Activated CD4-positive, alpha-beta T cell treated with anti-CD3 and anti-CD28 coated beads, Interleukin-2, amount 50 U/mL, for 48 hours (primary cell): ENCODE measurements at regions not wholly inside any gene's neighbourhood (a gene's known extent, or its start where the extent isn't known, plus 50 kb on each side); places are given as distances from the start of the nearest gene placed in this dataset.
A peak's percentile ranks its signal among the peaks of the same experiment; 100 is the strongest.

Source experiments
- DNase-seq, 2 experiments: peaks; one replicate each; pipeline ENCODE4 v3.0.0-alpha.2; 2020

GRCh38 chr6:44561060-44561623 is 173.6 kb downstream of the CDC5L start:
- DNase-seq, result peak in 1 of 2 experiments; percentile 5

DNA sequence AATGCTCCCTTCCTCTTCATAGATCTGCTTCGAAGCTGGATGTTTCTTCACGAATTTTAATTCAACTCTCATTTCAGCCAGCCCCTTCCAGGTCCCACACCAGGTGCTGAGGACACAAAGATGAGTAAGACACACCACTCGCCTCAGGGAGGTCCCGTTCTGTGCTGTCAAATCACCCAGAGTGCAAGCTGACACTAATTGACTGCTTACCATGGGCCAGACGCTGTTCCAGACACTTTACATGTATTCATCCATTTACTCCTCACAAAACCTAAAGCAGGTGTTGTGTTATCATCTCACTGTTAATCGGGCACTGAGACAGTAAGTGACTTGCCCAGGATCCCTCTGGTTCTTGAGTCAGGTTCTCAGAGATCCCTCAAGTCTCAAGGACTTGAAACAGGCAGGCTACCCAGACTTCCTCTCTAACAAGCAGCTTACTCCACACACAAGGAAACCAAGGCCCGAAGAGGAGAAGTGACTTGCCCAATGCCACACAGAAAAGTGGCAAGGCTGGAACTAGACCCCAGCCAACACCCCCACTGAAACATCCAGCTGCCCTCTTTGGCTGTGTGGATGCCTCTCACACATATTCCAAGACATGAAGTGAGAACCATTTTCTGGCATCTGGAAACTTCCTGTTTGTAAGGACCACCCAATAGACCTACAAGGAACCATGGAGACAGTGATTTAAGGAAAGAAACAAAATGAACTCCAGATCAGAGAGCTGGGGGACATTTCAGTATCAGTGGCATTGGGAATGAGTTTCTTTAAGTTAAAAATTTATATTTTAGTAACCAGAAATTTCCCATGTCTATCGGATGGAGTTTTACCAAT is 174.5 kb downstream of the CDC5L start:
- DNase-seq, result no peak

DNA sequence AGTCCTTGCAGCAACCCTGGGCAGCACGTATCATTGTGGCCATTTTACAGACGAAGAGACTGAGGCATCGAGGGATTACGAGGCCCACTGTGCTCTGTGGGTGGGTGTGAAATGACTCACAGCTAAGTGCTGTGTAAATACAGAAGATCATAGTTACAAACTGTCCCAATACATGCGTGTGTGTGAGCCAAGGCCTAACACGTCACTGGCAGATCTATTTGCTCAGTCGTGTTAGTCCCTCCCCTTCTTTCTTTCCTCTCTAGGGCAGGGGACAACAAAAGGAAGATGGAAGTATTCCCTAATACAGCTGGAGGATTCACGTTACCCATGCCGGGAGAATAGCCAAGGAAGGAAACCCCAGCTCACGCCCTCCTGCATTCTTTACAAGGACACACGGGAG is 175.9 kb downstream of the CDC5L start:
- peak; percentile 6 to 7 for DNase-seq

DNA sequence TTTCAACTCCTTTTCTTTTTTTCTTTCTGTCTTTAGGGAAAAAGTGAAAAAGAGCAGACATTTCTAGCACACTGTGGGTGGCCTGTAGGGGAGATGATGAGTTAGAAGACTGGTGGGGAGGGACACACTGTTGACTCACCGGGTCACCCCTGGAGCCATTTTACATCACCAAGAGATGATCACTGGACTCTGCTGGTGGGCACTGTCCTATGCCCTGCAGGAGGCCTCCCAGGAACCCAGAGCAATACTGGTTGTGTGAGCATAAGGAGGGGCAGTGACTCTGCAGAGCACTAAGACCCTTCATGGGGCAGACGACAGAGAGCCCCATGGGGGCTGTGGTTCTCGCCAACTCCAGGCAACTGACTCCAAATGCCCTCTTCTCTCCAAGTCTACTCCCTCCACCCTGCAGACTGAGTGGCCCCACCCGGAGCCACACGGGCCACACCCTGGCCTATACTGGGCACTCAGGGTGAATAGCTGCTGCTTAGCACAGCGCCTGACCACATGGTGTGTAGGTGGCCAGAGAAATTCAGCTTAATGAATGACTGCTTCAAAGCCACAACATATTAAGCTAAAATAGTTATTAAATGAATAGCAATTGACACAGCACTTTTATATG is 177.5 kb downstream of the CDC5L start:
- DNase-seq, result no peak

DNA sequence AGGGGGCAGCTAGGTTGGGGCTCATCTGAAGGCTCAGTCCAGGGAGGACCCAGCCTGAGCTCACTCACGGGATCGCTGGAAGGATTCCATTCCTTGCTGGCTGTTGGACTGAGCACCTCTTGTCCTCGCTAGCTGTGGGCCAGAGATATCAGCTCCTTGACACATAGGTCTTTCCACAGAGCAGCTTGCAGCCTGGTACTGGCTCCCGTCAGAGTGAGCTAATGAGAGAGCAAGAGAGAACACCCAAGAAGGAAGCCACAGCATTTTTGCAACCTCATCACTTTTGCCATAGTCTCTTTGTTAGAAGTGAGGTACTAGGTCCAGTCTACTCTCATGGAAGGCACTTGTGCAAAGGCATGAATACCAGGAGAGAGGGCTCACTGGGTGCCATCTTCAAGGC is 179.9 kb downstream of the CDC5L start:
- no peak for DNase-seq

- DNase-seq, result no peak
These were observed 181.6 kb downstream of the CDC5L start for GRCh38 chr6:44569131-44569530.

DNA sequence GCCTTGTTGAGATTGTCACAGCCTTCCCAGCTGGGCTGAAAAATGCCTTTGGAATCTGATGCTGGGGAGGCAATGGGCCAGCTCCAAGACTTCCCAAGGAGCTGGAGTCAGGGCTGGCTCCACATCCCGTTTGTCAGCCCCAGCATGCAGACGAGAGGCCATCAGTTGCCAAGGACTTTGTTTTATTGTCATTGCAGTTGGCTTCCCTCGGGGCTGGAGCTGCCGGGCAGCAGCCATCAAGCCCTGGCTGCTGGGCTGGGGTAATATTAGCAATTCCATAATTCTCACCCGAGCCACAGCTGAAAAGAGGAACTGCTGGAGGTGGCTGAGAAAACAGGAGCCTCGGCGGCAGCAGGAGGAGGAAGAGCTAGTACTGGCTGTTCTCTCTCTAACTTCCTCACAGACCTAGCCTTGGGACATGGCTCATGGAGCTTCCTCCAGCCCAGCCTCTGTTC is 182.5 kb downstream of the CDC5L start:
- DNase-seq, result no peak

DNA sequence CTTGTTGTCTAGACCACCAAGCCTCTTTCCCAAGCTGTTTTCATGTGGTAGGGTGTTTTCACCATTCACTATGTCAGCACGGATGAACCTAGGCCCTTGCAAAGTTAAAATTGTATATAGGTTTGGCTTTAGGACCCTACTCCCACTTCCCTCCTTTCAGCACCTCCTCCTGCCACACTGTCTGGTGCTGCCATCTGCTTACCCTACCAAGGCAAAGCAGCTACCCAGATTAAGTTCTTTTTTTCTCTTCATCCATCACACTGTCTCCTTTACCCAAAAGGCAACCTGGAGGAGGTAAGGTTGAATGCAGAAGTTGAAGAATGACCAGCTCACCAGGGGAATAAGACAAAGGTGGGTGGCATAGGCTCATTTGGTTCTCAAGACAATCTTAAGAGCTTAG is 184.0 kb downstream of the CDC5L start:
- DNase-seq, result no peak

- DNase-seq, result no peak
These were observed 184.8 kb downstream of the CDC5L start for GRCh38 chr6:44572346-44572745.

DNA sequence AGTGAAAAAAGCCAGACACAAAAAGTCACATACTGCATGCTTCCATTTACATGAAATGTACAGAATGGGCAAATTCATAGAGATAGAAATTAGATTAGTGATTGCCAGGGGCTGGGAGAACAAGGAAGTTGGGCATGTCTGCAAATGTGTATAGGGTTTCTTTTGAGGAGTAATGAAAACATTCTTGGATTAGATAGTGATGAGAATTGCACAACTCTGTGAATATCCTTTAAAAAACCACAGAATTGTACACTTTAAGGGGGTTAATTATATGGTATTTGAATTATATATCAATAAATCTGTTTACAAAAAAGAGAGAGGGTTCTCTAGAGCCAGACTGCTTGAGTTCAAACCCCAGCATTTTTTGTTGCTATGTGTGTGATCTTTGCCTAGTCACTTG is 188.1 kb downstream of the CDC5L start:
- DNase-seq, result no peak

GRCh38 chr6:44576132-44576631 is 188.7 kb downstream of the CDC5L start:
- no peak for DNase-seq

DNA sequence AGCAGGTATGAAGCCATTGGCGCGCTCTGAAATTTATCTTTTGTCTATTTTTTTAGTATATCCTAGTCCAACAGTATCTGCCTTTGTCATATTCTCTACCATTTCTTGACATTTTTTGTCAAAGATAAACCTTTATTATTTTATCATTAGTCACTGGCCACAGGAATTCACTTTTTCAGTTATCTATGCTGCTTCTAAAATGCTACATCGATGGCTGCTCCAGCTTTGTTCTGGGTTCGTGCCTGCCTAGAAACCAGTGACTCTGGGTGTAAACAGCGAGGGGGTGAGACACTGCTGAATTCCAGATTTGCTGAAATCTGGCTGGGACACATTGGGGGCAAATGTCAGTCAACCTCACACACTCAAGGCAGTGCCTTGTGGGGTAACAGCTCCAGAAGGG is 193.4 kb downstream of the CDC5L start:
- no peak for DNase-seq

GRCh38 chr6:44582930-44583329 is 195.4 kb downstream of the CDC5L start:
- DNase-seq, result no peak

DNA sequence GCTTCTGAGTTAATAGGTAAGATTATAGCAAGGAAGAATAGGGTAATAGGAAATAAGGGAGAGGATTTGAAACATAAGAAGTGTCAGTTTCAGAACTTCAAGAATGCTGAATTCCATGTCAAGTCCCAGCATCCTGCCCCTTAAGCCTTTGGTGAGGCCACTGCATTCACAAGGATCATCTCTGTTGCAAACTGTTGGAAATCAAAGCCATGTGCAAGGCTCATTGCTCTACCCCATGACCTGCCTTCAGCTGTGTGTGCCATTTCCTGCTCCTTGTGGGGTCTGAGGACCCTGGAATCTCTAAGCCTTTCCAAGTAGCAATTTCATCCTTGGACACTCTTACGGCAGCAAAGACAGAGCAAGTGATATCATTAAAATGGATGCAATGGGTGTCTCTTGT is 203.0 kb downstream of the CDC5L start:
- DNase-seq, result no peak

GRCh38 chr6:44593539-44593944 is 206.0 kb downstream of the CDC5L start:
- peak; percentile 64 to 79 for DNase-seq

GRCh38 chr6:44594481-44594880 is 207.0 kb downstream of the CDC5L start:
- DNase-seq, result no peak

GRCh38 chr6:44598679-44599078 is 211.2 kb downstream of the CDC5L start:
- DNase-seq, result no peak

DNA sequence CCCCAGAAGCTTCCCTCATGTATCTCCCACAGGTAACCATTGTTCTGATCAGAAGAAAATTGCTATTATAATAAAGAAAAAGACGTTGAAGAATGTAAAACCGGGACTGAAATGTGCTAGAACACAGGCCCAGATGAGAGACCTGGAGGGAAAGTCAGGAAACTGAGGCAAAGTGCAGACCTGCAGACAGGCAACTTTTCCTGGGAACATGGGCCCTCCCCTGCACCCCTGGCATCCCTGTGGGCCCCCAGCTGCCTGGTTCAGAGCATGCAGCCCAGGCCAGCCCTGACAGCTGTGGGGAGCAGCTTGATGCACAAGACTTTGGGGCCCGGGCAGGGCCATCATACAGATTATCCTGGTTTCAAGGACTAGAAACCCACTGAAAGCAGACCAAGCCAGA is 212.2 kb downstream of the CDC5L start:
- no peak for DNase-seq

DNA sequence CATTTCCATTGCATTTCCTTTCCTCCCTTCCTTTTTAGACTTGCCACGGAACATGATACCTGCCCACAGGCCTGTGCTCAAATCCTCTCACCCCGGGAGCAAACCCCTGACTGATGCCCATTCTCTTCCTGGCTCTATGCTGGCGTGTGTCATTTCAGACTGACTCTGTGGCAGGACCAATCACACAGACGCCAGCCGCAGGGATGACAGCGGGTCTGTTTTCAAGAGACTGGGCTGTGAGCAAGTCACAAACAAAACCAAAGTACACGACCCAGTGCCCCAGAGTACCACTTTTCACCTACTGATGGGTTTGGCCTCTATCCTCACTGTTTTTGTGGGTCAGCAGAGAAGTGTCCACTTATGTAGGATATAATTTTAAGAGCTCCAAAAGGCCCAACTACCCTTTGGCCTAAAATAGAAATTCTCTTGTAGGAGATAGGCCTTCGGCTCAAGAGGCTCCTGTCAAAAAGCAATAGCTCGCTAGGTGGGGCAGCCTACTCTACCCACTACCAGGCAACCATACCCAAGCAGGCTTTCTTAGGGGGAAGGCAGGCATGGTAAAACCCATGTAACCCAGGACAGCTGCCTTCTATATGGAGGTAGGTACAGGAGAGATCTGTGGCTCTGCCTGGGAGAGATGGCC is 215.7 kb downstream of the CDC5L start:
- DNase-seq, result no peak

- no peak for DNase-seq
These were observed 219.0 kb downstream of the CDC5L start for GRCh38 chr6:44606504-44606903.

DNA sequence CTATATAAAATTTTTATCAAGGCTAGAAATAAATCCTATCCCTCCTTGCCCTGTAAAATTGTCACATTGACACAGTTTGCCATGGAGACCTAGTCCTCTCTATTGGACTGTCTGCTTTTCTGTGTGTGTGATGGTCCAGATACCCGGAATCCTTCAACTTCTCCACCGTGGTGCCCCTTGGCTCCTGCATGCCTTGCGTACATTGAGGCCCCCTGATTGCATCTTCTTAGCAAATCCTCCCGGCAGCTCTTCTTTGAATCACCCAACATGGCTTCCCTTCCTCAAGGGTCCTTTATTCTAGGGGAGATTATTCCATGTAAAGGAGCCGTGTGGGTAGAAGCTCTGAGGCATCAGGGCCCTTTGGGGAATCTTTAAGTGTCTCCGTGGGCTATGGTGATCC is 219.5 kb downstream of the CDC5L start:
- DNase-seq, result no peak

GRCh38 chr6:44608175-44608574 is 220.7 kb downstream of the CDC5L start:
- DNase-seq, result no peak

DNA sequence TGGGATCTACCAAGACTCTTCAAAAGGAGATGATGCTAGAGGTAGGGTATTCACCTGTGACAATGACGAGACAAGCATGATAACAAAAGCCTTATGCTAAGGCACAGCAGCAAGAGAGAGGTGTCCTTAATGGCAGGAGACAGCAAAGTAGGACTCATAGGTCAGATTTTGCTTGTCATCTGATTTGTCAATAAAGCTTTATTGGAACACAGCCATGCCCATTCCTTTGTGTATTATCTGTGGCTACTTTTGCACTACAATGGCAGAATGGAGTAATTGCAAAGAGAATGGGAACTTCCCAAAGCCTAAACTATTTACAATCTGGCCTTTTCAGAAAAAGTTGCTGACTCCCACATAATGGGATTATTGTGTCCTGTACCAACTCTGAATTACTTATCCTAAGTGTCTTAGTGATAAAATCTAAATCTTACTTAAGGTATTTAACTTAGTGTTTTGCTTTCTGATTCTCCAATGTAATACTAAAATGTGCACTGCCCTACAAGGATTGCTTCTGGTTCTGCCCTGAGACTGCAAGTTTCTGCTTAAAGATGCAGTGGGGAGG is 221.6 kb downstream of the CDC5L start:
- DNase-seq, result no peak
